NCI-H460 (cell line): ENCODE measurements at regions not wholly inside any gene's neighbourhood (a gene's known extent, or its start where the extent isn't known, plus 50 kb on each side); places are given as distances from the start of the nearest gene placed in this dataset.

Experiments used
- DNase-seq: peaks from one replicate; pipeline ENCODE4 v3.0.0-alpha.2; 2016; ENCODE audit warnings: low read depth; ENCODE audit errors: extremely low read depth

DNA sequence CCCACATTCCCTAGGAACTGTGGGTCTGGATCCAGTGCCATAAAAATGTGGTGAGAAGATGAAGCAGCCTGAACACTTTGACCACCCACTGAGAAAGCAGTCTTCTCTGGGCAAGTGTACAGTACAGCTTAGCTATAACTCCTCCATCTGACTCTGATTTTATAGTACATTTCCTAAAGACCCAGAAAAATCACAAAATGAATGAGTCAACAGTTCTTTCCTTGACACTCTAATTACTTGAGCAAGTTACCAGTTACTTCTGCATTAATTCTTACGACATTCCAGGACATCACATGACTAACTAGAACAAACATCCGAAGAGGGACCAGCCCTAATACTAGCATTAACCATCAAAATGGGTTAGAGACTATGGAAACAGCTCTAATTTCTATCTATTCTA is 148.1 kb upstream of the PEX5L start:
- no peak for DNase-seq

DNA sequence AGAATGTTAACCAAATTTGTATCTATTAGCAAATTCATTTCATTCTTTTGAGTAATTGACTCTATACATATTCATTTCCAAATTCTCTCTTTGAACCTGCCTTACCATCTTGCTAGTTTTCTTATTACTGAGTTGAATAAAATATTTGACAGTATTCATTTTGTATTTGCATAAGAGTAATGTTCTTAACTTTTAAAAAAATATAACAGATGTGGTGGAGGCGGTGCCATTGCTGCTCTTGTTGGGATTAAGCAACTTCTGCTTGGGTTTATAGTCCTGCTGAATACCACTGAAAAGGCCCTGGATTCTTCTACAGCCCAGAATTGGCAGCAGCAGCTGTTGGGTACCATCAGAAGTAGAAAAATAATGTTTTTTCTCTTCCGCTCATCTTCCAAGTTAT is 148.9 kb upstream of the PEX5L start:
- no peak for DNase-seq

DNA sequence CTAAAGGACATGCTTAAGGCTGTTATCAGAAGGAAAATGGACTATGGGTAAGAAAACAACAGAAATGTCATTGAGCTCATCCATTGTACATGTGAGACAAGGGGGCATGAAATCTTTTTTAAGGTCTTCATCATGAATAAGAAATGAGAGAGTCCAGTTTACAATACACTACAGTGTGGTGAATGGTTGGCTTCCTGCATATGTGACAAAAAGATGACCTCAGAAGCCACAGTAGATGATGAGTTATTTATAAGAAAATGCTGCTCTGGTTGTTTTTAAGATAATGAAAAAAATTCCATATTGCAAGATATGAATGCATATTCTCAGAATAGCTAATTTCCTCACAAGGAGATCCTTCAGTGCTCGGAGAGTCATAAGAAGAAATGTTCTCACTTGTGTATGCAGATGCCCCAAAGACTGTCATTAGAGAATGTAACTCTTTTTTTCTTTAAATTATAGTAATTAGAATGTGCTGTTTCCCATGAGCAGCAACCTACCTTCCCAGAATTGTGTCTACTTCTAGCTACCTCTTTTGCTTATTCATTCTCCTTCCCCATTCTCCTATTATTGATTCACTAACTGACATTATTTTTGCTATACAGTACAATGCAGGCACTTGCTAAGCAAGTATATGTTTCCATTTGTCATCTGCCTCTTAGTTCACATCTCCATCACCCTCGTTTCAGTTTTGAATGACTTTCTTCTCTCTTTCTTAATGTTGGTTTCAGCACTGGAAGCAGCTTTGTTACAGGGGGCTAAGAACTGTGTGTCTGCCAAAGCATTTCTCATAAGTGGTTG is 152.0 kb upstream of the PEX5L start:
- DNase-seq: no peak

DNA sequence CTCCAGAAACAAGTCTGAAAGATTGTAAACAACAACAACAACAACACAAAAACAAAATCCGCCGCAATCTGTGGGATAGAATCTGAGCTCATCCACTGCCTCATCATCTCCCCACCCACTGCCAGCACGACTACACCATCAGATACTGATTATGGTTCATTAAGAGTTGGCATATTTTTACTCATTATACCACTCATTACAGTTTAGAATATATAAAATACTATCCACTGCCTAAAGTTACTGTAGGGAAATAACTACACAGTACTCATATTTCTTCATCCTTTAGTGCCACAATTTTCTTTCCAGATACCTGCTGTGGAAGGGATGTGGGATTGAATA is 152.5 kb upstream of the PEX5L start:
- no peak for DNase-seq

DNA sequence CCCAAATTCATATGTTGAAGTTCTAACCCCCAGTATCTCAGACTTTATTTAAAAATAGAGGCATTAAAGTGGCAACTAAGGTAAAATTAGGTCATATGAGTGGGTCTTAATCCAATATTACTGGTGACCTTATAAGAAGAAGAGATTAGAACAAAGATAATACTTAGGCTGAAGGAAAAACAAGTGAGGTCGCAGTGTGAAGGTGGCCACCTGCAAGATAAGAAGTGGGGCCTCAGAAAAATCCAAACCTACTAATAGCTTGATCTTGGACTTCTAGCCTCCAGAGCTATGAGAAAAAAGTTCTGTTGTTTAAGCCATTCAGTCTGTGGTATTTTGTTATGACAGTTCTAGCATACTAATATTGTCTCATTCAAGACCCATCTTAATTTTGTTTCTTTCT is 159.9 kb upstream of the PEX5L start:
- no peak for DNase-seq

DNA sequence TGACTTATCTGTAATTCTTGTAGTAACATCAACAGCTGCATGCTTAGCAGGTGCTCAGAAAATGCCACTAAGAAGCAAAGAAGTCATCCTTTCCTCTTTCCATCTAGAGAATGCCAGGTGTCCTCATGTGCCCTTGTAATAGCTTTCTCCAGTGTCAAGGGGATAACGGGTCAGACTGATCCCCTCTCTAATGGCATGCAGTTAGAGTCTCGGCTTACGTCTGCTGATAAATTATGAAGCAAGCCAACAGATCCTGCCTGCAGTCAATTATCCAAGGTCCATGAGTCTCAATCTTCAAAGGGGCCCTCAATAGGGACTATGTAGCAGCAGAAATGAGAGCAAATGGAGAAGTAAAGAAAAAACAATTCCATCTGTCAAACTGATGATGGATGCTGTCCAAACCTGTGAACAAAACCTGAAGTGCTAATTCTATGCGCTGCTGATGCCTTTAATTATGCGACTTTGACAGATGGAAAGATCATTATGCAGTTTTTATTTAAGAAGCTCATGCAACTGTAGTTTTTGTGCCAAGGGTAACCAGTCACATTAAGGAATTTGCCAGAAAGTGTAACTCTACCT is 162.8 kb upstream of the PEX5L start:
- DNase-seq: no peak

DNA sequence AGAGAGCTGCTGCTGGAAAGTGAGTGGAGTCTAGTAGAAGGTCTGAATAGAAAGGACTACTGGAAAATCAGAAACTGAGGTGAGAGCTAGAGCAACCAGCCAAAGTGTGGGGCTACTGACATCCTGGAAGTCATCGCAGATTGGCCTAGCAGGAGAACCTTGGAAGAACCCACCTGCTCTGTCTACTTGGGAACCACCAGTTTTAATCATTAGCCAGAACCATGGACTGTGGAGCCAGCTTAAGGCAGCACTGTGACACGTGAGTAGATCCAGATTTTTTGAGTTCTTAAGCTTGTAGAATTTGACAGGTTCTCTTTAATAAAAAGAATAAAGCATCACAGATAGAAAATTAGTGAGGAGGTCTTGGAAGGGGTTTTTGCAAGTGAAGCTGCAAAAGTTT is 179.1 kb upstream of the PEX5L start:
- DNase-seq: no peak

DNA sequence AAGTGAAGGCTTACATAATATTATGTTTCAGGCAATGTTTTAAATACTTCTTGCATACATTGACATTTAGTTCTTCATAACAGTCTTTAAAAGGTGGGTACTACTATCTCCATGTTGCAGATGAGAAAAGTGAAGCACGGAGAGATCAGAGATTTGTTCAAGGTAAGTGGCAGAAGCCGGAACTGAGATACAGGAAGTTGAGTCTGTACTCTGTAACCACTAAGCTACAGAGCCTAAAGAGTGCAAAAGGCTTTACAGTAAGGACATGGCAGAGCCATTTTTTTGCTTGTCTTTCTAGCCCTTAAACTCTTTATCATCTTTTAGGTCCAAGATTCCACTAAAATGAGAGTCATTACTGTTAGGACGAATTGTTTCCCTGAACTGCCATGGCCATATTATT is 186.5 kb upstream of the PEX5L start:
- no peak for DNase-seq

DNA sequence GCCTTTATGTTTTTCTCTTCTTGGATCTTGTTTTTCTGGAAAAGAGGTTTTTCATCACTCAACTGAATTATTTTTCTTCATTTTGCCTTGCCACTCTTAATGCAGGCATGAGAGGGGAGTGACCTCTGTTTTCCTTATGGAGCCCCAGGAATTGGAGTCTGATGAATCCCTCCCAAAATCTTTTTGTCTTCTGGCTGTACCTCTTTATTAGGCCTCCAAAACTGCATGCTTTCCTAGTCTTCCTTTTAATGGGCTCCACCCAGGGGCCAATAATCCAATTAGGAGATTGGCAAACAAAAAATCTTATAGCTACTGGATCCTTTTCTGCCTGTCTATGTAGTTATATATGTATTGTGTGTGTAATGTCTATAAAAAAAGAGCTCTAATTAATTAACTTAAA is 192.4 kb upstream of the PEX5L start:
- no peak for DNase-seq

DNA sequence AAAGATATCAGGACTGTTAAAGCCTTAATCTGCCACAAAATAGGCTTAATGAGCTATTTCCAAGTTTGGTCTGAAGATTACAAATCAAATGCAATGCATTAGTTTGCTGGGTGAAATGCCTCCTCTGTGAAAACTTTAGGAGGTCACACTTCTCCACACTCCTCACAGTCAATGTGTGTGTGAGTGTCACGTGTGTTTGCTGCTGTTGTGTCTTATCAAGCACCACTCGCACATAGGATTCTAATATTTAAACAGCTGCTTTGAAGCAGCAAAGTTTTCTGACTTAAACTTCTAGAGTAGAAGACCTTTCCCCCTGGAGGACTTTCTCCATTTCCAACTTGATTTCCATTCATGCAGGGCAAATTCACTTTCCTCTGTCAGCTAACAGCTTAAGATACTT is 203.2 kb upstream of the PEX5L start:
- DNase-seq: no peak

DNA sequence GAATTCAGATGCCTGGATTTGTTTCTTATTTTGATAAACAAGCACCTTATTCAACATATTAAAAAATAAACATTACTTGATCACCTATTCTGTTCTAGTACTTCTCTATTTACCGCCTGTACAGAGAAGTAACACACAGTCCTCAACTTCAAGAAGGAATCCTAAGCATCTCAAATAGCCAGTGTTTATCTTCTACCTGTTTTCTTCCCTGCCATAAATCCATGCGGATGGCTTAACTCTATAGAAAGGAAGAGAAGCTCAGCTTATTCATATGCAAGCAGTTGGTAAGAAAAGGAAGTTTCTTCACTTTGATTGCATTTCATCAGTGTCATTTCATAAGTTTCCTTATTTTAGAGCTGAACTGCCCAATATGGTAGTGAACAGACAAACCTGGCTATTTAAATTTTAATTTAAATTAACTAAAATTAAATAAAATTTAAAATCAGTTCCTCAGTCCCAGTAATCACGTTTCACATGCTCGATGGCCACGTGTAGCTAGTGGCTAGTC is 210.0 kb upstream of the PEX5L start:
- no peak for DNase-seq

DNA sequence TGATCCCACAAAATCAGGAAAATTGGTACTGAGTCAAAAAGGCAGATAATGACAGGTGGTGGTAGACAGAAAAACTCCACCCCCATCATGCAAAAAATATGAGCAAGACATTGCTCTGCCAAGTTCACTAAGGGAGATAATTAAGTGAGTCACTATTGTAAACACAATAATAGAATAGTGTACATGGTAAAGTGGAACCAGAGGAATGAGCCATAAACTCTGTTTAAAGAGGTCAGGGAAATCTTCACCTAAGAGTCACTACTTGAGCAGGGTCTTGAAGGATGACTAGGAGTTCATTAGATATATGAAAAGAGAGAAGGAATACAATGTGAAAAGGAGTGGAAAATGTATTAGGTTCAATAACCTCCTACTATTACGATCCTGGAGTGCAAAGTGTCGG is 213.4 kb upstream of the PEX5L start:
- DNase-seq: no peak

DNA sequence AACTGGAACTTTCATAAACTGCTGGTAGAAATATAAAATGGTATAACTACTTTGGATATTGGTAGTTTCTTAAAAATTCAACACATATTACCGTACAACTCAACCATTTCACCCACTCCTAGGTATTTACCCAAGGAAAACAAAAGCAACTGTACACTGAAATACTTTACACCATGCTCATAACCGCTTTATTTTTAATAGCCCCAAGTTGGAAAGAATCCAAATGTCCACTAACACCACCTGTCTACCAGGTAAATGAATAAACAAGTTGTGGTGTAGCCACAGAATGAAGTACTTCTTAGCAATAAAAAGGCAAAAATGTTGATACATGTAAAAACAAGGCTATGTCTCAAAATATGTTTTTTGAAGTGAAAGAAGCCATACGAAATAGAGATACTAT is 215.9 kb upstream of the PEX5L start:
- DNase-seq: no peak

DNA sequence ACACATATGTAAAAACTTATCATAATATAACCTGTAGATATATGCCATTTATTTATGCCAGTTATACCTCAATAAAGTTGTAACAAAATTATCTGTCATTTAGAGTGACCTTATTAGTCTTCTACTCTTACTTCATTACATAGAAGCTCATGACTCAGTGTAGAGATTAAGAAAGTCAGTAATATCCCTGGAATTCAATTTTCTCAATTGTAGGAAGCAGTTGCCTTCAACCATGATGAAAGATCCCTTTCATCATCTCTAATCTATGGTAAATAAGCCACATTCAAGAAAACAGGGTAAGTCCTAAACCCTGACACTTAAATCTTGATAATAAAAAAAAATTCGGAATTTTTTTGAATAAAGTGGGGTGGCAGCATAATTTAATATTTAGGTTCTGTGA is 216.5 kb upstream of the PEX5L start:
- DNase-seq: no peak

DNA sequence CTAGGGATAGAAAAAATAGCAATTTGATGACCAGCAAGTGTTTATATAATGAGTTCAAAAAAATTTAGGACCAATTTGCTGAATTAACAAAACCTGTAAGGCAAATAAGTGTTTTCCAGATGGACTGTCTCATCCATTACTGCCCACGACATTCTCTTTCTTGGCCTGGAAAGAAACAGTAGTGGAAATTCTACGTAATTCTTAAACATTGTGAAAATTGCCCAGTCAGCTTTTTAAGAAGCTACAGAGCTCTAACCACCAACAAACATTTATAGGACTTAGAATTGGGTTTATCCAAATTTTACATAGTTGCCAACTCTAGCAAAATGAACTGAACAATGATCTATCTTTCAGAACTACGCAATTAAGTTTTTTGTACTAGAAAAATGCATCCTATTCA is 227.7 kb upstream of the PEX5L start:
- DNase-seq: no peak

DNA sequence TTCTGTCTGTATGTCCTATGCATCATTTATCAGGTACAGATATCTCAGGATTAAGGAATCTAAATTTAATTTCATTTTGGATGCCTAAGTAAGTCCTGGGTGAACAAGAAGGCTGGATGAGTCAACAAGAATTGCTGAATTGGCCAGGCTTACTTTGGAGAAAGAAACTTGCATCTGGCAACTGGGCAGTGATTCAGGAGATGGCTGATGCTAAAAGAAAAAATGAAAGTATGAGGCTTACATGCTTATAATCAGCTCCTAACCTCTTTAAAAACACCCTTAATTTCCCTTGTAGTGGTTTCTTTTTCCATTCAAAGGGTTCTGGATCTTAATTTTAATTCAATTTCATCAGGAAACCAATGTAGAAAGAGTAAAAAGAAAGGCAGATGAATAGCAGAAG is 228.8 kb upstream of the PEX5L start:
- DNase-seq: no peak

DNA sequence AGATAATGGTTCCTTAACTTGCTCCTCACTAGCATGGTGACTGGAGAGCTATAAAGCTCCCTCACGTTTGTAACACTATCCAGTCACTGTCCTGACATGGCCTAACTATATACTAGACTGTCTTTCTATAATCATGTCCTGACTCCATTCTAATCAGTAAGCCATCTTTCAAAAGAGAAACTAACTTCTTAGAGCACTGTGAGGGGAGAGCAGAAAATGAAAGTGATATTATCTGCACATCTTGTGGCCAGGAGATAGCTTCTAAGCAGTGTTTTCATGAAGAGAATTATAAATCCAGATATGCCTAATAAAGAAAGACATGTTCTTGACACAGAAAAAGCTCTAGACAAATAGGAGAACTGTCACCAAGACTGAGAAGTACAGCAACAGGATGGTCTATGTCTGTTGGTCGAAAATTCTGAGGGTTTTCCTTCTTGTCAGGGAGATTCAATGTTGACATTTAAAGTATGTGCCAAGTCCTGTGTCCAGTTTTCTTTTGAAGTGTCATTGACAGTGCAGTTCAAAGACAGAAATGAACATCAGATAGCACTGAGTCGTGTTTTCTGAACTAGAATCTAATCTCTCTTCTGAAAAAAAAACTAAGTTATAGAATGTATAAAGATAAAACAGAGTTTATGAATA is 230.6 kb upstream of the PEX5L start:
- no peak for DNase-seq

DNA sequence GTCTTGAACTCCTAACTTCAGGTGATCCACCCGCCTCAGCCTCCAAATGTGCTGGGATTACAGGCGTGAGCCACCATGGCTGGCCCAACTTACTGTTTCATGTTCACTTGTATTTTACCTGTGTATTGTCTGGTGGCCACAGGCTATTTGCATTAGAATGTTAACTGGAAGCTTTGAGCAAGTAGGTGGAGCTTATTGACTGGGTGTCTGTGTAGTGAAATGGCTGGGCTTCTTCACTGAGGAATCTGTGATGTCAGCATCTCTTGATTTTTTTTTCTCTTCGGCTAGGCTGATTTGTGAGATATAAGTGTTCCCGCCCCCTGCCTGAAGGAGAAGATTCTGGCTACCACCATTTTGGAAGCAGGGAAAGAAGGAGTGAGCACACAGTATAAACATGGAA is 237.8 kb upstream of the PEX5L start:
- no peak for DNase-seq

DNA sequence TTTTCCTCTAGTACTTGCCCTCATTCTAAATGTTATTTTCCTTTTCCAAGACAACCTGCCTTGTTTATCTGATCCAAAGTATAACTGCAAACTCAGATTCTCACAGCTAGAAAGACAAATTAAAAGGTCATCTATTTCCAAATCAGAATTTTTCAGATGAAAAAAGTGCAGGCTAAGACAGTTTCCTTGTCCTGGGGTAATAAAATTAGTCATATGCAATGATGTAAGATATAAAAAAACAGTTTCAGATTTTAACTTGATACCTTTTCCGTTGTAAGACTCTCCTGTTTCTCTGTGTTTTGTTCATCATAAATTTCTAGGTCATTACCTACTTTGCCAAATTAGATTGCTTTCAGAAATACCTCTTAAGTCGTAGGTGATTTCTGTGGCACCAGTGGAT is 238.4 kb upstream of the PEX5L start:
- no peak for DNase-seq

DNA sequence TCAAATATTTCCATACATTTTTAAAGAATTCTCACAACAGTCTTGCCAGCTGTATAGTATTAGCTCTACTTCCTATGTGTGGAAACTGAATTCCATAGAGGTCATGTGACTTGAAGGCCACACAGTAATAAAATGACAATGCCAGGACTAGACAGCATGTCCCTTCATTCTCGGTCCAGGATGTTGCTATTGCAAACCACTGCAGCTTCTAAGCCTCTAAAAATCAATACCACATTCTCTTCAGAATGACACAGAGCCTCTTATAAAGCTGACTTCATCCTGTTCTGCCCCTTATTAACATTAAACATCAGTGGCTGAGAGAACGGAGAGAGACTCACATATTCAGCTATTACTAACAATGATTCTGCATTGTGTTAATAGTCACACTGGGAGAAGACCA is 240.3 kb upstream of the PEX5L start:
- no peak for DNase-seq

DNA sequence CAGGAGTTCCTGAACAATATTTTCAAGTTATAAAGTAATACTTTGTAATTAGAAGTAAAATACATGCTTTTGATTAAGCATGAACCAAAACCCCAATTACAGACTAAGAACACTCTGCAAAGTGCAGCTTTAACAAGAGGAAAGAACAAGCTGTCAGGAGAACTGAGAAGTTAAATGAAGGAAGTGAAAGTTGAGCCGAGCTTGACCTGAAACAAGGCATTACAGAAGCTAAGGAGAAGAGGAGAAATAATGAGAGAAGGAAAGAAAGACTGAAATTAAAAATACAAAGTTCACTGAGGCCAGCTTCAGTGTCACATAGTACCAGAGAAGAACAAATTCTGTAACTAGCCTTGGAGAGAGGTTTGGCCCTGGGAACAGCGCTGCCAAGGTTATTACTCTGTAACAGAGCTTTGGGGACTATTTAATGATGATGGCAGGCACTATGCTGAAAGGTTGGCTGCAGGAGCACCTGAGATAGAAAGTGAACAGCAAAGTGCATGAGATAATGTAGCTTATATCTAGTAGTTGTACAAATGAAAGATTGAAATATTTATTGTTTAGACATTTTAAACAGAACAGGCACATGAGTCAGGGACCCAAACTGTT is 241.9 kb upstream of the PEX5L start:
- no peak for DNase-seq

DNA sequence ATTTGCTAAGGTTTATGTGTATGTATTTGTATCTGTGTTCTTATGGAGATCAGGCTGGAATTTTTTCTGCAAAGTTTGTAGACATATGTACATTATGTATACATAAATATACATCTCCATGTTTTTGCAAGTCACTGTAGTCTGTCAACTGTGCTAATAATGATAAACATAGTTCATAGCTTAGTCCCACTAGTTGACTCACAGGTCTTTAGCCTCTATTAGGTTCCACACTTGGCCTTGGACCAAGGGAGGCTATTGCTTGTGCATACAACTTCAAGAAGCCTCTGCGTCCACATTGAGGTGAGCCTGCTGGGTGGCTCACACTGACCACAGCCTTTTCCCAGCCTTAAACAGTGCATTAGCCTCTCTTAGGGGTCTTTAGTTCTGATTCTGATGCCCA is 243.8 kb upstream of the PEX5L start:
- DNase-seq: no peak
